IPS-20b (cell line): ENCODE measurements at regions not wholly inside any gene's neighbourhood (a gene's known extent, or its start where the extent isn't known, plus 50 kb on each side); places are given as distances from the start of the nearest gene placed in this dataset.
"Not testable (repeated sequence)": the region's sequence is repeated elsewhere in the genome, so short reads cannot be mapped to it uniquely, and the experiment has no call there.

Experiments
- H3K27ac ChIP-seq: one replicate; pipeline ENCODE4 v1.5.1; 2013; ENCODE audit warnings: low read length
- H3K27me3 ChIP-seq: 2 replicates; pipeline ENCODE4 v1.6.1; 2013; ENCODE audit warnings: mild to moderate bottlenecking, low read length, inconsistent platforms; ENCODE audit not compliant: insufficient read depth
- H3K36me3 ChIP-seq: 2 replicates; pipeline ENCODE4 v1.6.1; 2013; ENCODE audit warnings: low read depth, mild to moderate bottlenecking, inconsistent platforms, low read length, moderate library complexity; ENCODE audit not compliant: insufficient read depth
- H3K4me1 ChIP-seq: 2 replicates; pipeline ENCODE4 v1.6.1; 2013; ENCODE audit warnings: mild to moderate bottlenecking, control low read depth, inconsistent platforms, low read length, moderate library complexity; ENCODE audit not compliant: insufficient read depth
- H3K4me3 ChIP-seq: 2 replicates; pipeline ENCODE4 v1.5.1; 2013; ENCODE audit warnings: mild to moderate bottlenecking, low read length, inconsistent platforms
- H3K9ac ChIP-seq: 2 replicates; pipeline ENCODE4 v1.6.1; 2013; ENCODE audit warnings: low read depth, mild to moderate bottlenecking, inconsistent platforms, low read length, moderate library complexity
- H3K9me3 ChIP-seq: 2 replicates; pipeline ENCODE4 v1.6.1; 2013; ENCODE audit warnings: mild to moderate bottlenecking, low read depth, low read length, inconsistent platforms; ENCODE audit not compliant: insufficient read depth

GRCh38 chr11:29056487-29056886 is 948.3 kb downstream of the METTL15 start:
- H3K9ac ChIP-seq, H3K27ac ChIP-seq, H3K27me3 ChIP-seq, H3K4me1 ChIP-seq, H3K4me3 ChIP-seq, H3K36me3 ChIP-seq: not testable (repeated sequence)
- H3K9me3 ChIP-seq: peaks cover 22% of the 10 kb centered on the region

GRCh38 chr11:29051935-29052334 is 943.7 kb downstream of the METTL15 start:
- Histone ChIP-seq H3K27ac (no peak overlapping the region), H3K4me3 (no peak overlapping the region), H3K4me1 (no peaks in the 10 kb centered on the region), H3K9me3 (peaks cover 14% of the 10 kb centered on the region), H3K9ac (no peak overlapping the region), H3K27me3 (no peaks in the 10 kb centered on the region), H3K36me3 (no peaks in the 10 kb centered on the region)

- peaks cover 12% of the 10 kb centered on the region for H3K9me3 ChIP-seq
- H3K4me1 ChIP-seq, H3K9ac ChIP-seq, H3K27me3 ChIP-seq, H3K27ac ChIP-seq, H3K36me3 ChIP-seq, H3K4me3 ChIP-seq: not testable (repeated sequence)
Observed at GRCh38 chr11:29050962-29051361, 942.8 kb downstream of the METTL15 start.

GRCh38 chr11:29040489-29040888 is 932.3 kb downstream of the METTL15 start:
- H3K4me1 ChIP-seq: no peaks in the 10 kb centered on the region
- no peak overlapping the region for H3K27ac ChIP-seq
- H3K4me3 ChIP-seq: no peak overlapping the region
- H3K9me3 ChIP-seq: no peaks in the 10 kb centered on the region
- no peaks in the 10 kb centered on the region for H3K27me3 ChIP-seq
- H3K36me3 ChIP-seq: no peaks in the 10 kb centered on the region
- H3K9ac ChIP-seq: no peak overlapping the region

GRCh38 chr11:29032384-29033149 is 924.4 kb downstream of the METTL15 start:
- no peaks in the 10 kb centered on the region for H3K4me1 ChIP-seq
- H3K9me3 ChIP-seq: peaks cover 26% of the 10 kb centered on the region
- H3K36me3 ChIP-seq: no peaks in the 10 kb centered on the region
- H3K27ac ChIP-seq: no peak overlapping the region
- H3K4me3 ChIP-seq: no peak overlapping the region
- H3K9ac ChIP-seq: no peak overlapping the region
- no peaks in the 10 kb centered on the region for H3K27me3 ChIP-seq

- no peaks in the 10 kb centered on the region for H3K4me1 ChIP-seq
- H3K36me3 ChIP-seq: no peaks in the 10 kb centered on the region
- no peak overlapping the region for H3K4me3 ChIP-seq
- H3K27ac ChIP-seq: no peak overlapping the region
- peaks cover 27% of the 10 kb centered on the region for H3K9me3 ChIP-seq
- H3K9ac ChIP-seq: no peak overlapping the region
- H3K27me3 ChIP-seq: no peaks in the 10 kb centered on the region
Observed at GRCh38 chr11:29029452-29029851, 921.3 kb downstream of the METTL15 start.

GRCh38 chr11:29027436-29027835 is 919.2 kb downstream of the METTL15 start:
- H3K27ac ChIP-seq: no peak overlapping the region
- H3K4me1 ChIP-seq: no peaks in the 10 kb centered on the region
- H3K4me3 ChIP-seq: no peak overlapping the region
- H3K27me3 ChIP-seq: no peaks in the 10 kb centered on the region
- peaks cover 27% of the 10 kb centered on the region for H3K9me3 ChIP-seq
- H3K36me3 ChIP-seq: no peaks in the 10 kb centered on the region
- H3K9ac ChIP-seq: no peak overlapping the region

GRCh38 chr11:29026286-29026685 is 918.1 kb downstream of the METTL15 start:
- no peak overlapping the region for H3K4me3 ChIP-seq
- H3K36me3 ChIP-seq: no peaks in the 10 kb centered on the region
- no peak overlapping the region for H3K9ac ChIP-seq
- H3K9me3 ChIP-seq: peaks cover 27% of the 10 kb centered on the region
- no peaks in the 10 kb centered on the region for H3K4me1 ChIP-seq
- no peak overlapping the region for H3K27ac ChIP-seq
- no peaks in the 10 kb centered on the region for H3K27me3 ChIP-seq

GRCh38 chr11:29025001-29025400 is 916.8 kb downstream of the METTL15 start:
- Histone ChIP-seq H3K9me3 (peaks cover 23% of the 10 kb centered on the region), H3K27ac (no peak overlapping the region), H3K9ac (no peak overlapping the region), H3K27me3 (no peaks in the 10 kb centered on the region), H3K36me3 (no peaks in the 10 kb centered on the region), H3K4me1 (no peaks in the 10 kb centered on the region), H3K4me3 (no peak overlapping the region)

- no peaks in the 10 kb centered on the region for H3K36me3 ChIP-seq
- H3K9ac ChIP-seq: no peak overlapping the region
- H3K9me3 ChIP-seq: peaks cover 18% of the 10 kb centered on the region
- H3K4me1 ChIP-seq: peaks cover 4% of the 10 kb centered on the region; the same call in 1 of the 2 replicates
- H3K27me3 ChIP-seq: no peaks in the 10 kb centered on the region
- H3K27ac ChIP-seq: no peak overlapping the region
- no peak overlapping the region for H3K4me3 ChIP-seq
Observed at GRCh38 chr11:29024386-29024785, 916.2 kb downstream of the METTL15 start.

- Histone ChIP-seq H3K27ac (no peak overlapping the region), H3K4me1 (peaks cover 9% of the 10 kb centered on the region; the same call in 1 of the 2 replicates), H3K9ac (no peak overlapping the region), H3K36me3 (no peaks in the 10 kb centered on the region), H3K27me3 (no peaks in the 10 kb centered on the region), H3K9me3 (peaks cover 13% of the 10 kb centered on the region; the same call in 1 of the 2 replicates), H3K4me3 (no peak overlapping the region)
Observed at GRCh38 chr11:29023761-29024160, 915.6 kb downstream of the METTL15 start.

GRCh38 chr11:29022676-29023075 is 914.5 kb downstream of the METTL15 start:
- Histone ChIP-seq H3K4me3 (no peak overlapping the region), H3K36me3 (no peaks in the 10 kb centered on the region), H3K27me3 (no peaks in the 10 kb centered on the region), H3K4me1 (peaks cover 9% of the 10 kb centered on the region; the same call in 1 of the 2 replicates), H3K9ac (no peak overlapping the region), H3K27ac (no peak overlapping the region), H3K9me3 (peaks cover 2% of the 10 kb centered on the region; the same call in 1 of the 2 replicates)
